HG03139 (cell line): ENCODE measurements at regions not wholly inside any gene's neighbourhood (a gene's known extent, or its start where the extent isn't known, plus 50 kb on each side); places are given as distances from the start of the nearest gene placed in this dataset.

Experiments
- ATAC-seq: cut with Tn5 transposase; IDR thresholded peaks from one replicate; pipeline ENCODE4 v1.9.1; 2021; ENCODE audit not compliant: unreplicated experiment

DNA sequence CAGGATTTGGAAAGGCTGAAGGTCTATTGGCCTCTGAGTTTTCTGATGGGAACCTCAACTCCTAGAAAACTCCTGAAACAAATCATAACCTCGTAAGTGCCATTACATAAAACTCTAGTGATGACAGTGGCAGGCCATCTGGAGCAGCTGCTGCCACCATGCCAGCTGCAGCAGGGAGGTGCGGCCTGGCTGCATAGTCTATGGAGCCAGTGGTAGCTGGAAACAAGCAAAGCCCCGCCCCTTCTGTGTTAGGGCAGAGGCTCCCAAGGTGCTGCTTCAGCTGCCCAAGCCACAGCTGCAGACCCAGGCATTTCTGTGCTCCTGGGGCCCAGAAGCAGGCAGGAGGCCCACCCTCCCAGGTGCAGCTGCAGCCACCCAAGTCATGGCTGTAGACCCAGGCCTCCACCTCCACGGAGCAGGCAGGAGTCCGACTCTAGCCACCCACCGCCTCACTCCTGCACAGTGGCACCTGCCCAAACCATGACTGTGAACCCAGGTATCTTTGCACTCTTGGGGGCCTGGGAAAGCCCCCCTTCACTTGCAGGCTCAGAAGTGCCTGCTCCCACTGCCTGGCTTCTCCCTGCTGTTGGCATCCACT is 254.1 kb upstream of the KCNJ16 start:
- no peak for ATAC-seq

DNA sequence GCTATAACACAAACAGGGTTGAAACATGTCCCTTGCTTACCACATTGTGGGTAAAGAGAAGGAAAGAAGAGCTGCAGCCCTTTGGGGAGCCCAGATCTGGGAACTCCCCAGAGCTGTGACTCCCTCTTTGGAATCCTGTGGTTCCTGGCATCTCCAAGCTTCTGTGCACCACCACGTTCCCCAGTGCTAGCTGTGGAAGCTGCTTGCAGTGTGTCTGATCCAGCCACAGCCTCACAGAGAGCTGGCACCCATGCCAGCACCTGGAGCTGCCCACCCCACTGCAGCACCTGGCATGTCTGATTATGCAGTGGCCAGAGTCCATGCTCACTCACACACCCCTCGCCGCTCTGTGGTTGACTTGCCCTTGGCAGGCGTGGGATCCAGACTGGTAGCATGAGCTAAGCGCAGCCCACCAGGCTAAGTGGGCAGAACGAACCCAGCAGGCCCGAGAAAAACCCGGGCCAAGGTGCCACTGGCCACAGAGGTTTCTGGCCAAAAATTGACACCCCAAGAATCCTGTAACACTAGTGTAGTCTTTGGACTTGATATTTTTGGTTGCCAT is 252.6 kb upstream of the KCNJ16 start:
- no peak for ATAC-seq

DNA sequence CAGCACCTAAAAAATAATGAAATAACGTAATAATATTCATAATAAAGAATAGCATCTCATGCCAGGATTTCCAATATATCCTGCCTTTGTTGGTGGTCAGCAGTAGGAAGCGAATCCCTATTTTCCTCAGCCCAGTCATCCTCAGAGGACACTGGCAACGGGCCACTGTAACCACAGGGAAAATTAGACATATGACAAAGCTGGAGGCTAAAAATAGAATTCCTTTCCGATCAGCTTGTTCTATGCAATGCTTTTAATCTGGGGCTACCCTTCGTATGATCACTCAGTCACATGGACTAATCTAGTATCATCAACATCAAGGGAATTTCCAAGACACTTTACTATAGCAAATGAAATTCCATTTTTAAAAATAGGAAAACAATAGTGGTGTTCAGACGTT is 246.9 kb upstream of the KCNJ16 start:
- no peak for ATAC-seq

DNA sequence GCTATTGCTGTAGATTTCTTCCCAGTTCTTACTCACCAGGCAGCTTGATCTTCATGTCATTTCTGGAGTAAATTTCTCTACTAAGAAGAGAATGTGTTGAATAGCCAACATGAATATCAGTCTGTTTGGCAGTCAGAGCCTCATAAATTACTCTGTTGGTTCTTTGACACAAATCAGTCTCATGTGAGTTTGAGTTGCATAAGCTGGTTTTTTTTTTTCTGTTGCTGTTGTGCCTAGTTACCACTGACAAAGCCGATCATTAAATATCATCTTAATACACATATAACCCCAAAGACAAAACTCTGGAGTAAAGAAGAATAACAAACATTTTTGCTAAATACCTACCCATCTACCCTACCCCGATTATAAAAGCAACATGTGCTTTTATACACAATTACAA is 240.5 kb upstream of the KCNJ16 start:
- ATAC-seq = no peak

DNA sequence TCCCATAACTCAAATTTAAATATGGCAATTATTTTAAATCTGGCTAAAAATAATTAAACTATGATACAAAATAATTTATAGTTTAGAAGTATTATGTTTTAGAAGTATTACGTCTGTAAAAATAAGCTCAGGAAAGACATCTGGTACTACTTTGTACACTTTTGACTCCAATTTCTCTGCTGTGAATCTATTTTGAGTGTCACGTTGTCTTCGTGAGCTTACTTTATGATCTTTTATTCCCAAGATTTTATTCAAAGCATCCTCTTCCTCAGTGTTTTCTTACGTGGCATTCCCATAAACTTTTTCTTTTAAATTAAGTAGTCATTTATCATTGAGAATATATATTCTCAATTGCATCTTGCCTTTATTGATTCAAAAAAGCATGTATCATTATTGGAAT is 223.3 kb upstream of the KCNJ16 start:
- no peak for ATAC-seq

DNA sequence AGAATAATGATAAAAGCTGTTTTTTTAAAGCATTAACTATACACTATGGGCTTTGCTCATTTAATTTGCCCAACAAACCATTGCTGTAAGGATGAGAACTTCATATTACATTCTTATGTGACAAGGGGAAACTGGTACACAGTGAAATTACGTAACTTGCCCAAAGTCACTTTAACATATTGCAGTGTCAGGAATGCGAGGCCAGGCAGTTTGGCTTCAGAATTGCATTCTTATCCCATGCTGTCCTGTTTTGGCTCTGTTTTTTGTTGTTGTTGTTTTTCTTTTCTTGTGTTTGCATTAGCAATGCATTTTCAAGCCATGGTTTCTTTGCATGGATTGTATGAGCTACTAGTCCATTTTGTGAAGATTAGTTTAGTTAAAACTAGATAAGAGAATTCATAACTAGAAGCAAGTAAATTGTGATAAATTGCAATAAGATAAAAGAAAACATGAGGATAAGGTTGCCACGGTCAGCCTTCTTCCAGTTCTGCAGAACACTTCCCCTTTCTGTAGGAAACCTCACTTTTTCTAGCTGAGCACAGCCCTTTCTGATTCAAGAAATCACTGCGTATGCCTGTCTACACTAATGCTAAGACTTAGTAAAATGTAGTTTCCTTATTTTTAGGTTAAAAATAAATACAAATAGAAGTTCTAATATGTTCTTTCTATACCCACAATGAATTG is 221.3 kb upstream of the KCNJ16 start:
- ATAC-seq = no peak

DNA sequence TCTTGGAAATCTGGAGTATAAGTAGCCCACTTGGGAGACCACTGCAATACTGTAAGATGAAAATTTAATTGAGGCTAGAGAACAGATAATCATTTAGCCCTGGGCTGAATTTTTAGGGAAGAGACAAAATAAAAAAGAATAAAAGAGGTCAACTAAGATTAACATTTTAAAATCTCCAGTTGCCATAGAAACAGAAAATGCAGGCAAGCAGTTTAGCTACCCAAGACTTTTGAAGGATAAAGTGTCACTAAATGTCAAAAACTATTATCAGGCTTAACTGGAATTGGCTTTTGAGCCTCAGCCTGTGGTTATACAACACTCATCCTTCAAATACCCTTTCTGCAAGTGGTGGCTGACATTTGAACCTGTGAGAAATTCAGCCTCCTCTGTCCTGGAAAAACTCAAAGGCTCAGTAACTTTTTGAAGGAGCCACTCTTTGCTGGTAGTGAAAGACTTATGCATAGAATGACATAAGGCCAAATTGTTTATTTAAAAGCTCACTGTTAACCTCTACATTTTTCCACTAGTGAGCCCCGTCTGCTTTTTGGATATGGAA is 220.7 kb upstream of the KCNJ16 start:
- no peak for ATAC-seq

DNA sequence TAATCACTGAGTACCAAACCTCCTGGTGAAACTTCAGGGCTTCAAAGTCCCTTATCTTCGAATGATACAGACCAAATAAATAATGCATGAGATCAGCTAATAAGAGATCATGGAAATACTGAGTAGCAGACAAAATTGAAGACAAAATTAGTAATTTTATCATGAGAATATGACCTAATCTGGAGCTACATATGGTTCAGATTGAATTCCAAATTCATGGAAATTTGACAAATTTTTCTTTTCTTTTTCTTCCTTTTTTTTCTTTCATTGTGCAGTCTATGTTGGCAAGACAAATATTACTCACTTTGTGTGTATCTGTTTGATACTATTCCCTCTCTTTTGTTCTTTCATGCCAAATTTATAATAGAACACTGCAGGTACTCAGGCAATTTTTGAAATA is 218.1 kb upstream of the KCNJ16 start:
- ATAC-seq = no peak

DNA sequence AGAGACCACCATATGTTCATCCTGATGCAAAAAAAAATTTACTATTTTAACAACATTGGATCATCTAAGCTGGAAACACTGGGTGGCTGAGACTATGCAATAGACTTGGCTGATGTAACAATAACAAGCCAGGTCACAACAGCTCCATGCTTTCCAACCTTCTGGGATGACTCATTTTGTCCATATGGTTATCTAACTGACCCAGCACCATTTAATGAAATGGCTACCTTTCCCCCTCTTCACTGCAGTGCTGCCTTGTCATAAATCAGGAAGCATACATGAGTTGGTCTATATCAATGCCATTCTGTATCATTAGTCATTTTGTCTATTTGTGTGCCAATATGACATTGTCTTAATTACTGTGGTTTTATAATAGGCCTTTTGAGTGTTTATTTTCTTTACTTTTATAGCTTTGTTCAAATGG is 217.6 kb upstream of the KCNJ16 start:
- ATAC-seq = no peak

DNA sequence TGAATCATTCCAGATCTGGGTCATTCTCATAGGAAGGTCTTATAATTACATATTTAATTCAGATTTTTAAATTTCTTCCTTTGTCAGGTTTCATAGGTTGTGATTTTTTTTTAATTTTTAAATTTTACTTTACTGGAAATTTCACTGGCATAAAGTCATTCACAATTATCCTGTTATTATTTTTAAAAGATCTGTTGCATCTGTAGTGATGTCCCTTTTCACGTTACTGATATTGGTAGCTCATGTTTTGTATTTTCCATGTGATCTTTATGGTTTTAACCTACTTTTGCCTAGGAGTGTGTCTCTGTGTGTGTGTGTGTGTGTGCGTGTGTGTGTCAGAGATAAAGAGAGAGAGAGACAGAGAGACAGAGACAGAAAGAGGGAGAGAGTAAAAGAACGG is 216.6 kb upstream of the KCNJ16 start:
- no peak for ATAC-seq

DNA sequence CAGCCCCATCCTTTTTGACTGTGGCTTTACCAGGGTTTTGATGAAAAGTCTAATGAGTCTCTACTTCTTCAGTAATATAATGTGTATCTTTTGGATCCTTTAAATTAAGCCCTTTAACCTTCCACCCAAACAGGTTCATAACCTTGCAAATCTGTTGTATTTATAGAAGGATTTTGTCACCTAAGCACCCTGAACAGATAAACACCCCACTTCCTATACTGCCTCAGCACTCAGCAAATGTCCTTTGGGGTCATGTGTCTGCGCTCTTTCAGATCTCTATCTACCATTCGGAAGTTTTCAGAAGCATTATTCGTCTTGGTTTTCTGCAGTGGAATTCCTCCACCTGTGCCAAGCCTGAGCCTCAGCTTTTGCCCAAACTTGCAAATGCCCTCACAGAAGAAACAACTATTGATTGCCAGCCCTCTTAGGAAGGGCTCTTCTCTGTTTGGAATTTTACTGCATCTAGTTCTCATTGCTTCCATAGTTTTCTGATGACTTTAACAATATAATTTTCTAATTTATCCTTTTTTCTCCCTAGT is 214.8 kb upstream of the KCNJ16 start:
- no peak for ATAC-seq

DNA sequence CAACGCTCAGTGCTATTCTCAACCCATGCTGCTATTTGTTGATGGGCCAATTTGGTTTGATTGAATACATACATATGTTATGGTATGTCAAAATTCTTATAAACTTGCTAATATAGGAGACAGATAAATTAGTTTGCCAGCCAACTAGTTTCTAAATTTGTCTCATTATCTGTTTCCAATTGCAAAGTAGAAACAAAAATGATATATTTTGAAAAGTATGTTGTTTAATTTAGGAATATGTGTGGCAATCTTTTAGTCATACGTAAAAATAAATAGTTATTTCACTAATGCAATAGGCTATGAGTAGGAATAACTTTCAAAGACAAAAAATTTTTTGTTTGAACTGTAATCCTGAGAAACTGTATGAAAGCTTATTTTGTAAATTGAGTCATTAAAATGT is 210.6 kb upstream of the KCNJ16 start:
- no peak for ATAC-seq

DNA sequence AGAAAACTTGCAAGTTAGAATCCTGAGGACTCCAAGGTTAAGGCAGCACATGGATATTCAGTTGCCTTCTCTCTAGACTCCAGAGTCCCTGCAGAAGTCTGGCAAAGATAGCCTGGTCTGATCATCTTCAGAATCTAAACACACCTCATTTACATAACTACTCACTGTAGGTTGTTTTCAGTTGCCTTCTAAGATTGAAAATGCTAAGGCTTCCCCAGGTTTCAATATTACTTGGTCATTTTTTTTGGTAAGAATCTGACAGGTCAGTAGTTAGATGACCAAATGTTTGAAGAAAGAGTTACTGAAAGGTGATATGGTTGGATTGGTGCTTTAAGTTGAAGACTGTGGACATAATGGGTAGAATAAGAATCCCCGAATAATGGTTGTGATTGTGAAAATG is 205.4 kb upstream of the KCNJ16 start:
- ATAC-seq = no peak

DNA sequence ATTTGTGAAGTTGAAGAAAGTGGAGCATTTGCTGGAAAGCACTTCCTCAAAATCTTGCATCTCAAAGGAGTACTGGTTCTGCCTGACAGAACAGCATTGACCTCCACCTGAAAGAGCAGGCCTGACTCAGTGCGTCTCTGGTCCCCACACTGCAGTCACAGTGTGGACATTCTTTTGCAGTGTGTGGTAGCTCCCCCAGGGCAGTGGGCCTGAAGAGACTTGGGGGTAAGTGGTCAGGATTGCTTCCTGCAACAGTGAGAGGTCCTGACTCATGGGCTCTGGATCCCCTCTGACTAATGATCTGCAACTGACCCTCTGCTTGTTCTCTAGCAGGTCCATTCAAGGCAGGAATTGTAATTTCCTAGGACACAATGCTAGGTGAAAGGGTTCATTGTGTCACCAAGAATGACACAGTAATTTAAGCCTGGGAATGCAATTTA is 204.9 kb upstream of the KCNJ16 start:
- ATAC-seq = no peak

DNA sequence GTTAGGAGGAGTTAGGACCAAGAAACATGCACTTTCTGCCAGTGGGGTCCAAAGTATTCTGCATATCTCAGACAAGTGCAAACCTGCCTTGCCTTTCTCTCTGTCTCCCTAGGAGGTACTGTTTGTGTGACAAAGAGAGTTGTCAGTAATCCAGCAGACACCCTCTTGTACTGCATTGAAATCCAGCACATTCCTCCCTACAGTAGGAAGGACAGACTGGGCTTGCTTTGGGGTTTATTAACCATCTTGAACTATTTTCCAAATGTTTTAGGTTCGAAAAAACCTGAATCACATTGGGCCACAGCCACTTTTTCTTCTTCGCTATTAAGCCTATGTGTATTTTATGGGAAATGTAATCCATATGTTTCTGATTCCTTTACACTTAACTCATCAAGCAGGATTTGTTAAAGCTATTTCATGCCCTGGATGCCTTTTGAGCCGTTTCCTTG is 204.2 kb upstream of the KCNJ16 start:
- ATAC-seq = no peak

DNA sequence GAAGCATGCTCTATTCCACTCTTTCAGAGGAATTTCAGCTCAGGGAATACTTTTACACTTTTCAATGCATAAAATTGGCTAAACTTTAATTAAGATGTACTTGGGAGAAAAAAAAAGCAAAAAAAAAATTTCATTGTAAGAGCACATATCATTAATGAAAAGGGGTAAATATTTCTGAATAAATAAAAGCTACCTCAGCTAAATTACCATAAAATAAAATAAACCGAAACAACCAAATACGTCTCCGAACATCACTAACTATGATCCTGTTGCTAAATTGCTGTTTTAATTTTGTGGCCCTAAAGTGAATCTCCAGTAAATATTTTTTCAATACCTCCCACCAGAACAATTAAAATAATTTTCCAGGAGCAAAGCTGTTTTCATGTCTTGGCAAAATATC is 203.7 kb upstream of the KCNJ16 start:
- no peak for ATAC-seq

DNA sequence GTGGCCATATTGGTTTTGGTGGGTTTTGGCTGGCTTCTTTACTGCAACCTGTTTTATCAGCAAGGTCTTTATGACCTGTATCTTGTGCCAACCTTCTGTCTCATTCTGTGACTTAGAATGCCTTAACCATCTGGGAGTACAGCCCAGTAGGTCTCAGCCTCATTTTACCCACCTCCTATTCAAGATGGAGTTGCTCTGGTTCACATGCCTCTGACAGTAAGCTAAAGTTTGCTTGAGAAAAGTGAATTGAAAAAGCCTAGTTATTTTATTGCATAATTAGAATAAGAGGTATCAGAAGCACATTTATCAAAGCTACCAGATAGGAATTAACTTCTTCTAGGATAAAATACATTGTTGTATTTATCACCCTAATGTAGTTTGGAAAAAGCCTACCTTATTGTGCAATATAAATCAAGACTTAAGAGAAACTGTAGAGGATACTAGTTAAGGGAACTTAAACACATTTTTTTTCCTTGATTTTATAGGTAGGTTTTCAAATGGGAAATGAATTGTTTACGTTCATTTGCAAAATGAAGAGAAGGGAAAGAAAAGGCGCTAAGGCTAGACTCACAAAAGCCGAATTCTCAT is 202.3 kb upstream of the KCNJ16 start:
- no peak for ATAC-seq

DNA sequence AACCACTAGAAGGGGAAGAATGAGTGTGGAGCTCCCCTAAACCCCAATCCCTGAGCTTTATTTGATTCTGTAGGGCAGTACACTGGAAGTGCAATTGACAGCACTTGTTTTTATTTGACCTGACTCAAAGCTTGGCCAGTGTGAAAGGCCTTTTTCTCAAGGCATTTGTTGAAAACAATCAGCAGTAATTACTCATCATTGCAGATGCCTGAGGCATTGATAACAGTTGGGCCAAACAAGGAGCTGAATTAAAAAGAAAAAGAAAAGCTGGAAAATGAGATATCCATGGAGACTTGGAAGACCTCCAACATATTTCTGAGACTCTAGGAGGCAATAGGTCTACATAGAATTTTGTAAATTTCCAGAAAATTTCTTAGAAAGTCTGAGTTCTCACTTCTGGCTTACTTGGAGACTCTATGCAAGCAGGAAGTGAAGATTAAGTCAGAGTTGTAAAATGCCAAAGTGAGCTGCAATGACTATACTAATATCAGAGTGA is 200.8 kb upstream of the KCNJ16 start:
- no peak for ATAC-seq

DNA sequence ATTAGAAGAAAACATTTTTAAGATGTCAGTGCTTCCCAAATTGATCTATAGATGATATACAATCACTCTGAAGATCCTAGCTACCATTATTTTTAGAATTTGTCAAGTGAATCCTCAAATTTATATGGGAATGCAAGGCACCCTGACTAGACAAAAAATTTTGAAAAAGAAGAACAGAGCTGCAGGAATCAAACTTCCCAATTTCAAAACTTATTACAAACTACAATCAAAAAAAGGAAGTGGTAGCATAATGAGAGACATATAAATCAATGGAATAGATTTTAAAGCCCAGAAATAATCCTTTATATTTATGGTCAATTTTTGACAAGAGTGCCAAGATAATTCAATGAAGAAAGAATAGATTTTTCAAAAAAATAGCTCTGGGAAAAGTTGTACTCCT is 198.3 kb upstream of the KCNJ16 start:
- no peak for ATAC-seq

DNA sequence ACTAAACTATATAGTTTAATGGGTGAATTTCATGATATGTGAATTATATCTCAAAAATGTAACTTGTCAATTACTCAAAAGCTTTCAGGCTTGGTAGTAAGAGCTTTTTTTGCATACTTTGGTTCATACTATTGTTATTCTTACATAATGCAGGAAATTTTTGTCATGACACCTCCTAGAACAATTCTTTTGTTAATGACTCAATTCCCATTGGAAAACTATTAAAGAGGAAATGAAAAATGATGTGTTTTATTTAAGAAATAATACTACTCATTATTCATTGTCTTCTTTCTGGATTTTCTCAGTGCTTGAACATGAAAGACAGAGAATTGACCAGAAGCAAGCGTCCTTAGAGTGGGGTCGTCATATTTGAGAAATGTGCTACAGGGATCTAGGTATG is 196.4 kb upstream of the KCNJ16 start:
- no peak for ATAC-seq

DNA sequence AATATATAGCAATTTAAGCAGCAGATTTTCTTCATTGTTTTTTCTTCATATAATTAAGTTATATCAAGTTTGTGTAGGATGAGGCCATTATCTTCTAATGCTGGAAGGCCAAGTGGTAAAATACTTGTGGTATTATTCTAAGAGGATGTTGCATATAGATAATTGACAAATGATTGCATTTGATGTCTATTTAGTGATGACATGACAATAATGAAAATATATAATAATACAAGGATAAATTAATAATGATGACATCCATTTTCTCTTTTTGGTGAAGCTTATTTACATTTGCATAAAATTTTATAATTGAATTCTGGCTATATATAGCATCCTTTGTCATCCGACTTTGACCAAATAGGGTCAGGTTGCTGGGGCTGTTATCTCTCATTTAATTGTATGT is 195.4 kb upstream of the KCNJ16 start:
- no peak for ATAC-seq
